Right forelimb (tissue), 1 donor: ENCODE measurements at regions not wholly inside any gene's neighbourhood (a gene's known extent, or its start where the extent isn't known, plus 50 kb on each side); places are given as distances from the start of the nearest gene placed in this dataset.
"Not testable (repeated sequence)": the region's sequence is repeated elsewhere in the genome, so short reads cannot be mapped to it uniquely, and the experiment has no call there.

Source experiments
- DNase-seq: peaks from one replicate; pipeline ENCODE4 v3.0.0-alpha.2; 2018

- not testable (repeated sequence) for DNase-seq
Observed at GRCh38 chr7:32645255-32645654, 150.0 kb downstream of the AVL9 start.

- DNase-seq = no peak
Observed at GRCh38 chr7:32643194-32643593, 147.9 kb downstream of the AVL9 start.

GRCh38 chr7:32639122-32639521 lies 143.8 kb downstream of the AVL9 start:
- no peak for DNase-seq

GRCh38 chr7:32638479-32639121 lies 143.3 kb downstream of the AVL9 start:
- DNase-seq = not testable (repeated sequence)
